ENCODE measurements at regions not wholly inside any gene's neighbourhood (a gene's known extent, or its start where the extent isn't known, plus 50 kb on each side); places are given as distances from the start of the nearest gene placed in this dataset.

DNA sequence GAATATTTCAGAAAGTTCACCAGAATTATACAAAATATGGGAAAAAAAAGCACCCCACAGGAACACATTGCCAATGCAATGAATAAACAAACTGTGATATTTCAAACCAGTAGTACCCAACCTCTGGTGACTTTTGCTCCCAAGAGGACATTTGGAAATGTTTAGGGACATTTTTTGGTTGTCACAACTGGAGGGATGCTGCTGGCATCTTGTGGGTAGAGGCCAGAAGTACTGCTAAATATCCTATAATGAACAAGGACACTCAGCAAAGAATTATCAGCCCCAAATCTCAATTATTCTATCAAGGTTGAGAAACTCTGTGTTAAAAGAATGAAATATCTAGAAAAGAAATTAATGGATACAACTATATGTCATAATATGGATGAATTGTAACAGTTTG is 1334.4 kb upstream of the FLRT2 start:
- DNase-seq (ENCODE audit: low read depth), result no peak

DNA sequence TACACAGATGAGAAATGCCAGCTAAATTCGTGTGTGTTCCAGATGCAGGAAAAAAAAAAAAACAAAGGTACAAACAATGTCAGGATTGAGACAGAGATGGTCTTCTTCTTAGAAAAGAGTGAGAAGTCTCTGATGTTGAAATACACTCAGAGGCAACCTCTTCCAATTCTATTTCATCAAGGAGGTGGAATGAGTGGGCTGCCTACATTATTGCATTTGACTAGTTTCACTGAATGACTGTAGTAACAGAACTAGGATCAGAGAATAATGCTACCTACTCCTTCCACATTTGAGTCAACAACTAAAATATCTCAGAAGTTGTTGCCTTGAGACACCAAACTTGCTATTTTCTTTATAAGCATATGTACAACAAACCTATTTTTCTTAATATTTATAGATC is 1332.2 kb upstream of the FLRT2 start:
- peak; percentile 3 for DNase-seq (ENCODE audit: low read depth)

DNA sequence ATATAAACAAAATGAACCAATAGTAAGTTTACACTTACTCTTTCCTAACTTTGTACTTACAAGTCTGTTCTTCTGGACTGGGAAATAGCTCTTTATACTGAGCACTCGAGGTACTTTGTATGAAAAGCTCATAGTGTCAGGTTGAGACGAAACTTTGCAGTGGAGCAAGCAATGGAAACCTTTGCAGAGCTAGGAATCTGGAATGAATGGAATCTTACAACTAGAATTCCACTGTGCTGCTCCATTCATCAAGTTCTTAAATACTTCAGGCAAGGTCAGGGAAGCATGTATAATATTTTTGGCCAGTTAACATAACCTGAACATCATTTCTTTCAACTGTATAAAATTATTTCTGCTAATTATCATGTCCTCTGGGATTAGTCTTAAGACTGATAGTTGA is 1327.5 kb upstream of the FLRT2 start:
- DNase-seq (ENCODE audit: low read depth), result peak; percentile 13

DNA sequence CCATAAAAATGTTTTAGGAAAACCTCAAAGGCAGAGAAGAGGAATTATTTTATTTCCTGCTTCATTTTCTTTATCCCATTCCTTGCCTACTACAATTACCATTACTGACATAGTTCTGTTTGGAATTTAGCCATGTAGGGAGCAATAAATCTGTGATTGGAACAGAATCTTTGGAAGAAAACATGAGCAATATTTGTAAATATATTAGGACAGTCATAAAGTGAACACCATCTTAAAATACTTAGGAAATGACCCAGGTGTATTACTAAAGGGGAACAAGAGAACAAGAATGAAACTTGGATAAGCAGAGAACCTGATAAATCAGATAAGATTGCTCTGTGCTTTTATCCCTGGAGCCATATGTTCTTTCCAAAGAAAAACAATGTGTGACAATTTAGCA is 1326.0 kb upstream of the FLRT2 start:
- no peak for DNase-seq (ENCODE audit: low read depth)

DNA sequence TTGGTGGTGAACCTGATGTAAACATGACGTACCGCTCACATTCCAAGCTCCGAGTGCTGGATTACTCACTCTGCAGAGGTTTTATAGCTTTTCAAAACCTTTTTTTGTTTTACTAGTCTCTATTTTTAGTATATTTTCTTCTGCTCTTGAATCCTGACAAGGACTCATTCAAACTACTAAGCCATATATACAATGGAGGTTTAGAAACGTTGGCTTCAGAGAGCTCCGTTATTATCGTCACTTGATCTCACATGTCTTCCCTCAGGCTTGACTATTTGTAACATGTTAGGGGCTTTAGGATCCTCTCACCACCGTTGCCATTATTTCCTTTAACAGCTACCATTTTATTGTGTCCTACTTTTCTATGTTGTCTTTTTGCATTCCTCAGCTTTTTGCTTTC is 1321.5 kb upstream of the FLRT2 start:
- peak; percentile 33 for DNase-seq (ENCODE audit: low read depth)

DNA sequence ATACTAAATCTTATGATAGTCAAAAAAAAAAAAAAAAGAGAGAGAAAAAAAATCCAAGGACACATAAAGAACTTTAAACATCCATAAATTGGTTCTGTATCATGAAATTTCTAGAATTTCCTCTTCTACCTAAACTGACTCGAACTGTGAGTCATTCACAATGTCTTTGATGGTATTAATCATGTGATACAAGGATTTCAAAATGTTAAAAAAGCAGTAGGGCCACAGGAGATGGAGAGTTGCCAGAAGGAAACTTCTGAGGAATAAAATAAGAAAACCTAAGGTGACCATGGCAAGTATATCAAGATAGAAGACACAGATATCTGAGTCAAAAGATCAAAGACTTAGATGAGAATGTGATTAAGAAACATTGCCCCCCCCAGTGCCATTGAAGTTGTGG is 1320.9 kb upstream of the FLRT2 start:
- DNase-seq (ENCODE audit: low read depth), result peak; percentile 62

DNA sequence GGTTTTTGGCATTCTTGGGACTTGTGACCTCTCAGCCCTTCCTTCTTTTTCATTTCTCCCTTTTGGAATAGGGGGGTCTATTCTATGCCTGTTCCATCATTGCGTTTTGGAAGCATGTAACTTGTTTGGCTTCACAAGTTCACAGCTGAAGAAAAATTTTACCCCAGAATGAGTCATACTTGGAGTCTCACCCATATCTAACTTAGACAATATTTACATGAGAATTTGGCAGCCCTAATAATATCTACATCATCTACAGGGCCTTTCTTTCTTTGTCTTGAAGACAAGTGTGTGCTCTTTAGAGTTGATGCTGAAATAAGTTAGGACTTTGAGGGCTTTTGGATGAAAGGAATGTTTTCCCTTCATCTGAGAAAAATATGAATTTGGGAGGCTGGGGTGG is 1312.9 kb upstream of the FLRT2 start:
- DNase-seq (ENCODE audit: low read depth), result peak; percentile 67

DNA sequence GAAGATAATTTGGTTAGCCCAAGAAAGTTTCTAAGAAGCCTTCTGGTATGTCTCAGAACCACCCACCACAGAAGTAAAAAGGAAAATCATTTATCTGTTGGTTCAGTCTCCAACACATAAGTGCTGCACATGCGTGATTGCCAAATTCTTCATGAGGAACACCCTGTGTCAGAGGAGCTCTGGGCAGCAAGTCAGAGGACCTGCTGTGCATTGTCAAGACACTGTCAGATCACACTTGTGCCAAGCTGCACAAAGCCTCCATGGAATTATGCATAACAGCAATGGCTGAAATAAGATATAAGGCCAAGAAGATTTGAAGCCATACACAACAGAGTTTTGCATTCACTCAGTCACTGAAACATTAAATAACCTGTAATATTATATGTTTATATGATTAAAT is 1304.7 kb upstream of the FLRT2 start:
- no peak for DNase-seq (ENCODE audit: low read depth)

DNA sequence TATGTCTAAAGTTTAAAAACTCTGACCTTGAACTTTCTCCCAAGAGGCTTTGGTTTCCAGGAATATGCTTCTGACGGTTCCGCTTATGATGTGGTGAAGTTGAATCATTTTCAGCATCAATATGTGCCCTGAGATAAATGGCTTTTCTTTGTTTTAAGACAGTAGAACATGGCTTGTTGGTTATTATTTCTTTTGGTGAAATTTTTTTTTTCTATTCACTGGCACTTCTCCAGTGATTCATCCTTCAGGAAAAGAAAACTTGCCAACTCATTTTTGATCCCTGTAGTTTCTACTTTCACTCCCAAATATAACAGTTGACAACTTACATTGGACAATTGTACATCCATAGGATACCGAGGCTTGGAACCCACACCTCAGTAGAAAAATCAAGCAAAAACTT is 1301.2 kb upstream of the FLRT2 start:
- peak; percentile 17 for DNase-seq (ENCODE audit: low read depth)

DNA sequence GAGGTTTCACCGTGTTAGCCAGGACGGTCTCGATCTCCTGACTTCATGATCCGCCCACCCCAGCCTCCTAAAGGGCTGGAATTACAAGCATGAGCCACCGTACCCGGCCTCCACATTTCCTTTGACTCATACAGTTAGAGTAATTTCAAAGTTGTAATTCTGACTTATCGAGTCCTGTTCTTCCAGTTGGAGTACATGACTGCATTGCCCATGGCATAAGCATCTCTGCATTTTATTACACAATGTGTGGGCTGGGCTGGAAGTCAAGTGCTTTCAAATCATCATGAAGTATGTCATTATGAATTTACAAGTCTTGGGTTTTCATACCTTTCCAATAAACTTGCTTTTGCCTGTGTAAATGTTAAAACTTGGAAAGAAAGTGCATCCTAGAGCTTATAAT is 1295.7 kb upstream of the FLRT2 start:
- DNase-seq (ENCODE audit: low read depth), result peak; percentile 31

DNA sequence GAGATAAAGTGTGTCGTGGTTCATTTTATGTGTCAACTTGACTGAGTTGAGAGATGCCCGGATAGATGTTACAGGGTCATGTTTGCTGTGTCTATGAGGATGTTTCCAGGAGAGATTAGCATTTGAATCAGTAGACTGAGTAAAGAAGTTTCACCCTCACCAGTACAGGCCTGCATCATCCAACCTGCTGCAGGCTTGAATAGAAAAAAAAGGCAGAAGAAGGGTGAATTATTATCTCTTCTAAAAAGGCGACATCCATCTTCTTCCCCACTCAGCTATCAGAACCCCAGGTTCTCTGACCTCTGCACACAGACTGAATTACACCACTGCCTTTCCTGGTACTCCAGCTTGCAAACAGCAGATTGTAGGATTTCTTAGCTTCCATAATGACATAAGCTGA is 1293.7 kb upstream of the FLRT2 start:
- no peak for DNase-seq (ENCODE audit: low read depth)

DNA sequence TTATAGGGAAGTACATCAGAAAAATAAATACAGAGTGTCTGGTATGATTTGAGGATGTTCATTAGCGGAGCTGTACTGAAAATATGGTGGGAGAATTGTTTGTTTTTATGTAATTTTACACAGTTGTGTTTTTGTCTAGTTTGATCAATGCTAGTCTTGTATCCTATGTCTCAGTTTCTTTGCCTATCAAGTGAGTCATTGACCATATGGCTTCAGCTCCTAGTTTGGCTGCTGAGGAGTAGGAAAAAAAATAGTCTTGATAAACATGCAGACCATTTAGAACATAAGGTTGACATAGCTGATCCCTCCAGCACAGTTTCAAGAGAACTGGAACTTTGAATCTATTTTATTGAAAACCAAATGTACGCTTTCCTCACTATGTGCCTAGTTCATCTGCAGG is 1292.1 kb upstream of the FLRT2 start:
- DNase-seq (ENCODE audit: low read depth), result peak; percentile 46

DNA sequence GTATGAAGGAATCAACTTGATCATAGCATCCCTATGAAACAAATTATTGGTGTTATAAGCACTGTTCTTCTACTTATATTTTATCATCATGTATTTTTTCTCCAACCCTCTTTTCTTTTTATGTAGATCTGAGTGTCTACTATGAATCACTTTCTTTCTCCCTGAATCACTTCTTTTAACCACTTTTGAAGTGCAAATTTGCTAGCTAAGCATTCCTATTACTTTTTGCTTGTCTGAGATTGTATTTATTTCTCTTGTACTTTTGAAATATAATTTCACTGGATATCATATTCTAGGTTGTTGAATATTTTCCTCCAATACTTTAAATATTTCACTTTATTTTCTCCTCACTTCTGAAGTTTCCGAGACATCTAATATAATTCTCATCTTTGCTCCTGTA is 1282.3 kb upstream of the FLRT2 start:
- DNase-seq (ENCODE audit: low read depth), result no peak

DNA sequence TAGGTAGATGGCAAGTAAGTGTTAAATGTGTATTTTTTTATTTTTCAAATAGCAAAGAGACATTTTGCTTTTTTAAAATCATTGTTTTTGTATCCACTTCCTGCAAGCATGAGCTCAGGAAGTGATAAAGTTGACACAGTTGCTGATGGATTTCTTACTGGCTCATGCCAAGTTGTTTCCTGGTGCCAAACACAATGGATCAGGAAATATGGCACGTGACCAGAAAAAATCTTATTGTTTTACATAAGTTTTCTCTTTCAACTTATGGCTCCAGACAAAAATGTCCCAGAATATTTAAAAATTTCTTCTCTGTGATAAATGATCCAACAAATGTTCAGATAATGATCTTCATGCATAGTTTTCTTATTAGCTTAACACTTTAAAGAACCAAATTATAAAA is 1279.1 kb upstream of the FLRT2 start:
- no peak for DNase-seq (ENCODE audit: low read depth)

DNA sequence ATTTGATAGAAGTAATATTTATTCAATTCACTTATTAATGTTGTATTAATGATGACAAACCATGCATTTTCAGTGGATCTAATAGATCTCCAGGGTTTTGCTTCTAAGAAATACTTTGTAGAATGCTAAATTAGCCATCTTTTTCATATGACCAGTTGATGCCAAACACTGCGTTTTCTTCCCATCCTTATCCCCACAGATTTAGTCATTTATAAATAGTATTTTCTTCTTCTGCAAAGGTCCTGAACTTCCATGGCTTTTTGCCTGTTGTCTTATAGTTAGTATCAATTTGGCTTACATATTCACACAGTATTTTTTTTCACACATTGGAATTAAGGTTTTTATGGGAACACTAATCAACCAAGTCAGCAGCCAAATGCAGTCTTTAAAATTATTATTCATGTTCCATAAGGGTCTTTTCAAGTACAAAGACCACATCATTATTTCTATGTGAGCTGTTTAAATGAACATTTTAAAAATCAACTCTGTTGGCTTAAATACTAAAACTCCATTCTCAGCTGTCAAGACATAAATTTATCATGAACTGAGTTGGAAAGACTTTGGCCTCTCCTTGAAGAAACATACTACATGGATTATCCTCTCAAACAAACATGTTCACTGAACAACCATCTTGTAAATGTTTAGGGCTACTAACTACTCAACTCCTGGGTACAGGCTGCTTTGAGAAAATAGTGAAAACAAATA is 1278.4 kb upstream of the FLRT2 start:
- no peak for DNase-seq (ENCODE audit: low read depth)

DNA sequence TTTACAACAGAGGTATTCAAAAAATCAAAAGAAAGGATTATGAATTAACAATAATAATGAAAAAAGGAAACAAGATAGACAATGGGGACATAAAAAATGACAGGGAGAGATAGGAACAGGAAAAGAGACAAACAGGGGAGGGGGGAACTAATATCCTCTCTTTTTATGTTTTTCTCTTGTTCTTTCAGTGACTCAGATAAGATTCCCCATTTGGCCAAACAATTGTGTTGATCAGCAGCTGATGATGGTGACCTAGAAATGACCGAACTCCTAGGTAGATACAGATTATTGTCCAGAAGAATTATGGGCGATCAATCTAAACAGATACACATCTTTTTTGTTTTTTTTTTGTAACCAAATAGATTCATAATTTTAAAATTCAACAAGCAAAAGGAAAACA is 1277.2 kb upstream of the FLRT2 start:
- no peak for DNase-seq (ENCODE audit: low read depth)

DNA sequence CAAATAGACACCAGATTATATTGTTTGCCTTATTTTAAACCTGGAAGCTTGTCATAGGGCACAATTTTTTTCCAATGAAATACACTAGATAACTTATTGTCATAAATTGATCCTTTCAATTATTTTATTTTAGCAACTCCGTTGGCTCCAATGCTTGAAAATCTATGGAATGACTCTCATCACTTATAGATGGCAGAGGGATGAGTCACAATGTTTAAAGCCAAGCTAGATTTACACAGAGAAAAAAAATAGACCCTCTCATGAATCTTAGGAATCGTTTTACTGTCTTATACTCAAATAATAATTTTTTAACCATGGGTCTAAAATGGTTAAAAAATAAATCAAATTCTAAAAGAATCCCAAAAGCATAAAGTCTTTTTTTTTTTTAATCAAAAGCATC is 1276.6 kb upstream of the FLRT2 start:
- DNase-seq (ENCODE audit: low read depth), result no peak

DNA sequence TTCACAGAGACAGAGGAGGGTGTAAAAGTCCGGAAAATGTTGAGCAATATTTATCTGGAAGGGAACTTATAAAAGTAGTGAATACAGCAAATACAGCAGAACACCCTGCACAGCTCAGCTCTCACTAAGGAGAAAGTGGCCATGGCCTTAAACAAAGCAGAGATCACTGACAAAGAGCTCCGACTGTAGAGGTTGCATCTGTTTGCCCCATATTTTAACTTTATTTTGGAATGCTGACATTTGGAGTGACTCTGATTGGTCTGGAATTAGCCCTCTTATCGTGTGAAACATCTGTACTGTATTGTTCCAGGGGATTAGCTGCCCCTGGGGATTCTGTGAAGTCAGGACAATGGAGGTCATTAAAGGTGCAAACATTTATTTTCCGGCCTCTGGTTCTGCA is 1275.7 kb upstream of the FLRT2 start:
- peak; percentile 33 for DNase-seq (ENCODE audit: low read depth)

DNA sequence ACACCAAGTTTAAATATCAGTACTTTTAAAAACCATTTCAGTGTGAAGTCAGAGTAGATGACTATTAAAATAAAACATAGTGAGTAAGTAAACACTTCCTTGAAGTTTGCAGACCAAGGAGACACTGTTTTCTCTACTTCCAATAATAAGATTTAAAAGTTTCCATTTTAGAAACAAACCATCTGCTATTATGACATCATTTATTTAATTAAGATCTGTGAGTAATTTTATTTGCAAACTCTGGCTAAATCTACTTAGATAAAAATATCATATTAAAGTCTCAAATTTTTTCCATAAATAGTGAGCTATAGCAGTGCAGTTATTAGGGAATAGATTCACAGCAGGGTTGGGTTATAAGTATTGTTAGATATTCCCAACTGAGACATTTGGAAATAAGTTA is 1267.0 kb upstream of the FLRT2 start:
- no peak for DNase-seq (ENCODE audit: low read depth)

DNA sequence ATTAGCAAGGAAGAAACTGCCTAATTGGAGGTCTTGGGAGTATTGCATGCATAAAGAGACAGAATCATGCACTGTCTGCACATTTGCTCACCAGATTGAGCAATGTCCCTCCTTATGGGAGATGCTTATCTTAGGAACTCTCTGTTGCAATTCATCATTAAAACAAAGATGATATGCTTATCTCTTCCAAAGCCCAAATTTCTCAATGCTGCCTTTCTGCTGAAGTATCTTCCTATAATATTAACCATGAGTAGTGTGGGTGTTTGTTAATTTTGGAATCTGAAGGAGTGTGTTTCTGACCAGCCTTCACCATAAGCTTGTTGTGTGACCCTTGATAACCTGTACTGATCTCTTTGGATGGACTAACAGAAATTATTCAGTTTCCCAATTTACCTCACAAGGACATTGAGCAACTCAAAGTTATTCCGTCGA is 1257.6 kb upstream of the FLRT2 start:
- peak; percentile 82 for DNase-seq (ENCODE audit: low read depth)

DNA sequence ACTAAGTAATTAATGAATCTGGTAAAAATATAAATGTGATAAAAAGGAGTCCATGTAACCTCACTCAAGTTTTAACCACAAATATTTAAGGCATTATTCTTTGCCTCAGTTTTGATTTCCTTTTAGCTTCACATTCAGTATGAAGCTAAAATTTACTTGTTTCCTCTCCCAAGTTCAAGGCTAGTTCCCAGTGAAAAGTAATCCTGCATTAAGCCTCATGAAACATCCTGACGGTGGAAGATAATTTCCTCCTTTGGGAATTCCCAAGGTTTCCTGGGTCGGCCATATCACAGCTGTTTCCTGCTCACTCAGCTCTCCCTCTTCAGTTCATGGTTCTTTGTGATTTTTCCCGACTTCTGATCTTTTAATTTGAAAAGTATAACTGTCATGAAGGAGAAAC is 1256.8 kb upstream of the FLRT2 start:
- DNase-seq (ENCODE audit: low read depth), result peak; percentile 32

DNA sequence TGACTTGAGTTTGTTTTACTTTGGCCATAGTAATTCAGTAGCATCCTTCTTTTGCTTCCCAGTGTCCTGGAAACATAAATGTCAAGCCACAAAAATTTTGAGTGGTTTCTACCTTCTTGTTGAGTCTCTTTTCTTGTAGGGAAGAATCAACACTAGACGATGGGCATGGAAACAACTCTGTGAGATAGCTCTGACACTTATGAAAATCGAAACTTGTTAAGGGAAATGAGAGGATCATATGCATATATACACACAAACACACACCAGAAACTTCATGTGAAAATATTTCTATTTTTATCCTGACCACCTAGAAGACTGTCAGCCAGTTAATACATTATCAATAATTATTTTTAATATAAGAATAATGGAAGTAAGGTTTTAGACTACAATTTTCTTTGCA is 1247.3 kb upstream of the FLRT2 start:
- DNase-seq (ENCODE audit: low read depth), result no peak

DNA sequence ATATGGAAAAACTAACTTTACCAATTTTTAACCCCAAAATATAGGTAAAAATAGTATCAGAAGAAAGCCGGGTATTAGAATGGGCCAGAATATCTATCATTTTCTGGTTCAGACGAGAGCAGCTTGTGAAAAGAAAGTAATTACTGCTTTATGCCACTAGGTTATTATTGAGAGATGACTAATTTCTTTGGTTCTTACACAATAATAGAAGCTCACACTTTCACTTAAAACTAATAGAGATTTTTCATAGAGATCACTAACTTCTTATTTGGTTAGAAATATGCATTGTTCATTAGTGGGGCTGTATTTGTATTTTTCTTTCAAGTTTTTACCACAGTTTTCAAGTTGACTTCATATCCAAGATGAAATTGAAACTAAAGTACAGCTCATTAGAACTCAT is 1241.2 kb upstream of the FLRT2 start:
- peak; percentile 11 for DNase-seq (ENCODE audit: low read depth)

DNA sequence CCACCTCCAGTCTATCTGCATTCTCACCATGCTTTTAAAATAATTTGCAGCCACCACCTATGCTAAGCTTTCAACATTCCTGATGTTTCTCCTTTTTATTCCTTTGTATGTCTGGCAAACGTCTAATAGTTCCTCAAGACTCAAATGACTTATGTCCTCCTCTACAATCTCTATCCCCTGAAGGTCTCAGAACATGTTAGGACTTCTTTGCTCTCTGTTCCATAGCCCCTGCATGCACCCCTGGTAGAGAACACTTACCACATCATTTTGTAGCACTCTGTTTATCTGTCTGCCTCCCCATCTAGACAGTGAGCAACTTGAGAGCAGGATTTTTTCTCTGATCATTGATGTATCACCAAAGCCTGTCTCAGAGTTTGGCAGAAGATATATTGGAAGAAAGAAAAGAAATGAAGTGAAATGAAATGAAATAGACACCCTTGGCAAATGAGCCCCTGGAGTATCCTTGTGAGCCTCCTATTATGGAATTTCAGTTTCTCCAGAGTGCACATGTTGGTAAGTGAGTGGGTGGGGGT is 1231.2 kb upstream of the FLRT2 start:
- no peak for DNase-seq (ENCODE audit: low read depth)

All from iris pigment epithelial cell (primary cell).